OCI-LY1 (cell line): ENCODE measurements at regions not wholly inside any gene's neighbourhood (a gene's known extent, or its start where the extent isn't known, plus 50 kb on each side); places are given as distances from the start of the nearest gene placed in this dataset.

Source experiments
- H2AFZ ChIP-seq: fragments of 200-600 bp; sonication (generic), shearing (Covaris generic); 2 replicates; pipeline ENCODE4 v1.6.0; 2014; ENCODE audit warnings: antibody characterized with exemption, mild to moderate bottlenecking, low read length
- H3F3A ChIP-seq: fragments of 200-600 bp; sonication (generic), shearing (Covaris generic); 2 replicates; pipeline ENCODE4 v1.6.0; 2014; ENCODE audit warnings: mild to moderate bottlenecking, antibody characterized with exemption, low read length, moderate library complexity; ENCODE audit not compliant: insufficient read depth
- H3K27ac ChIP-seq: fragments of 200-600 bp; sonication (generic); 2 replicates; pipeline ENCODE4 v1.5.1; 2014; ENCODE audit warnings: low read length, mixed run types, mild to moderate bottlenecking, low read depth; ENCODE audit not compliant: poor library complexity, severe bottlenecking
- H3K27me3 ChIP-seq: fragments of 200-600 bp; sonication (generic); 2 replicates; pipeline ENCODE4 v1.6.0; 2014; ENCODE audit warnings: antibody characterized with exemption, mild to moderate bottlenecking, low read length, moderate library complexity; ENCODE audit not compliant: insufficient read depth
- H3K36me3 ChIP-seq: fragments of 200-600 bp; sonication (generic); 2 replicates; pipeline ENCODE4 v1.6.1; 2014; ENCODE audit warnings: mild to moderate bottlenecking, antibody characterized with exemption, low read length, moderate library complexity, mixed read lengths; ENCODE audit not compliant: insufficient read depth
- H3K4me1 ChIP-seq: fragments of 200-600 bp; sonication (generic); 2 replicates; pipeline ENCODE4 v1.5.1; 2014; ENCODE audit warnings: mild to moderate bottlenecking, low read length, moderate library complexity; ENCODE audit not compliant: insufficient read depth, severe bottlenecking
- H3K4me2 ChIP-seq: fragments of 200-600 bp; sonication (generic), shearing (Covaris generic); 2 replicates; pipeline ENCODE4 v1.6.1; 2014; ENCODE audit warnings: low read length
- H3K4me3 ChIP-seq: fragments of 200-600 bp; sonication (generic); 2 replicates; pipeline ENCODE4 v1.5.1; 2014; ENCODE audit warnings: low read length, low read depth, mild to moderate bottlenecking, mixed read lengths; ENCODE audit not compliant: poor library complexity, severe bottlenecking
- H3K79me2 ChIP-seq: fragments of 200-600 bp; shearing (Covaris generic); 2 replicates; pipeline ENCODE4 v1.6.1; 2016; ENCODE audit warnings: mixed run types, low read length, mixed read lengths; ENCODE audit not compliant: insufficient read depth
- H3K9ac ChIP-seq: fragments of 200-600 bp; sonication (generic), shearing (Covaris generic); 2 replicates; pipeline ENCODE4 v1.6.1; 2014; ENCODE audit warnings: mild to moderate bottlenecking, low read length, mixed read lengths
- H3K9me2 ChIP-seq: fragments of 200-600 bp; sonication (generic), shearing (Covaris generic); 2 replicates; pipeline ENCODE4 v1.6.1; 2014; ENCODE audit warnings: low read depth, mild to moderate bottlenecking, low read length, mixed read lengths
- H3K9me3 ChIP-seq: fragments of 200-600 bp; shearing (Covaris generic); 2 replicates; pipeline ENCODE4 v1.6.1; 2014; ENCODE audit warnings: low read length, mixed read lengths
- H4K20me1 ChIP-seq: fragments of 200-600 bp; sonication (generic), shearing (Covaris generic); 2 replicates; pipeline ENCODE4 v1.6.0; 2016; ENCODE audit warnings: mild to moderate bottlenecking, low read length; ENCODE audit not compliant: insufficient read depth
- EZH2 ChIP-seq: fragments of 200-600 bp; sonication (generic), shearing (Covaris generic); IDR thresholded peaks from 2 replicates; pipeline ENCODE4 v1.8.0; 2017; ENCODE audit warnings: borderline replicate concordance, mixed run types, mild to moderate bottlenecking, antibody characterized with exemption, low read length, moderate library complexity, mixed read lengths
- TF ChIP-seq, protein P1 (sequence below): fragments of 200-600 bp; sonication (generic), shearing (Covaris generic); IDR thresholded peaks from 2 replicates; pipeline ENCODE4 v1.5.1; 2017; ENCODE audit warnings: mild to moderate bottlenecking, antibody characterized with exemption, low read length, moderate library complexity, mixed read lengths

DNA sequence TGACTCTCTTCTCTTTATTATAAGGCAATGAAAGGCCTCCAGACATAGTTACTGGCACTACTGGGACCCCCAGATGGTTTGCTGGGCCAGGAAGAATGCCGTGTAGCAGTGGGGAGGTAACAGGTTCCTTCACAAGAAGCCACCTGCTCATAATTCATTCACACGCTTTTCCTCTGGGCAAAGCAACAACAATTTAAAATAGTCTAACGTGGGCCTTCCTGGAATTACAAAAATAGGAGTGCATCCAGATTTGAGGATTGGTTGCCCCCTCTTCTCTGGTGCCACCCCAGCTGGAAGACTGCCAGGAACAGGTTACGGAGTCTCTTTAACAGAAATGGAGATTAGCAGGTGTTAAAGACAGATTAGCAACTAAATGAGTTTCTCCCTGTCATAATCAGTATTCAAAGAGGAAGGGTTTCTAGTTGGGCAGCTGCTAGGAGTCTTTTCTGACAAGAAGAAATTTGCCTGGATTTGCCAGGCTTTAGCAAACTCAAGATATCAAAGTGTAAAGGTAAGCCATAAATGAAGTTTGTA lies 409.6 kb downstream of the NPIPA8 start:
- TF ChIP-seq, protein P1, sequence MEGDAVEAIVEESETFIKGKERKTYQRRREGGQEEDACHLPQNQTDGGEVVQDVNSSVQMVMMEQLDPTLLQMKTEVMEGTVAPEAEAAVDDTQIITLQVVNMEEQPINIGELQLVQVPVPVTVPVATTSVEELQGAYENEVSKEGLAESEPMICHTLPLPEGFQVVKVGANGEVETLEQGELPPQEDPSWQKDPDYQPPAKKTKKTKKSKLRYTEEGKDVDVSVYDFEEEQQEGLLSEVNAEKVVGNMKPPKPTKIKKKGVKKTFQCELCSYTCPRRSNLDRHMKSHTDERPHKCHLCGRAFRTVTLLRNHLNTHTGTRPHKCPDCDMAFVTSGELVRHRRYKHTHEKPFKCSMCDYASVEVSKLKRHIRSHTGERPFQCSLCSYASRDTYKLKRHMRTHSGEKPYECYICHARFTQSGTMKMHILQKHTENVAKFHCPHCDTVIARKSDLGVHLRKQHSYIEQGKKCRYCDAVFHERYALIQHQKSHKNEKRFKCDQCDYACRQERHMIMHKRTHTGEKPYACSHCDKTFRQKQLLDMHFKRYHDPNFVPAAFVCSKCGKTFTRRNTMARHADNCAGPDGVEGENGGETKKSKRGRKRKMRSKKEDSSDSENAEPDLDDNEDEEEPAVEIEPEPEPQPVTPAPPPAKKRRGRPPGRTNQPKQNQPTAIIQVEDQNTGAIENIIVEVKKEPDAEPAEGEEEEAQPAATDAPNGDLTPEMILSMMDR: no peak
- no peak for TF ChIP-seq EZH2
- H3K9me2 ChIP-seq: no peaks in the 10 kb centered on the region
- H3K4me2 ChIP-seq: no peak overlapping the region
- H2AFZ ChIP-seq: no peak overlapping the region
- no peaks in the 10 kb centered on the region for H3K27me3 ChIP-seq
- no peaks in the 10 kb centered on the region for H3K36me3 ChIP-seq
- no peaks in the 10 kb centered on the region for H3F3A ChIP-seq
- H3K4me3 ChIP-seq: no peak overlapping the region
- H3K4me1 ChIP-seq: no peaks in the 10 kb centered on the region
- no peak overlapping the region for H3K9ac ChIP-seq
- H4K20me1 ChIP-seq: no peaks in the 10 kb centered on the region
- H3K79me2 ChIP-seq: no peaks in the 10 kb centered on the region
- no peak overlapping the region for H3K27ac ChIP-seq
- no peaks in the 10 kb centered on the region for H3K9me3 ChIP-seq

DNA sequence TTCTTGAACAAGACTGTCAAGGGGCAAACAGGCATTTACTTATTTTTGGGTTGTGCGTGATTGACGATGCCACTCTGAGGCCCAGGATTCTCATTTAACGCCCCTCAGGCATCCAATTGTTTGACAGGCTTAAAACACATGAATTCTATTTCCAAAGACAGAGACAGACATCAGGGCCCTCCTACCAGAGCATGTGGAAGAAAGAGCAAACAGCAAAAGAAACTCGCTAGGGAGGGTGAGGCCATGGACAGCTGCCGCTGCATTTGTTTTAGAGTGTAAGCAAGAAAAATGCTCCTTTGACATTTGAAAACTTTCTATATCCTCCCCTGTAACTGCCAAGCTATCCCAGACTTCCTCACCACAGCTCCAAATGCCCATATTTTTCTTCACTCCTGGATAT lies 410.1 kb downstream of the NPIPA8 start:
- H3K4me2 ChIP-seq: no peak overlapping the region
- no peak overlapping the region for H3K27ac ChIP-seq
- H3K4me1 ChIP-seq: no peaks in the 10 kb centered on the region
- no peaks in the 10 kb centered on the region for H3K9me3 ChIP-seq
- no peak overlapping the region for H3K9ac ChIP-seq
- H2AFZ ChIP-seq: no peak overlapping the region
- H4K20me1 ChIP-seq: no peaks in the 10 kb centered on the region
- H3K36me3 ChIP-seq: no peaks in the 10 kb centered on the region
- H3F3A ChIP-seq: no peaks in the 10 kb centered on the region
- H3K27me3 ChIP-seq: no peaks in the 10 kb centered on the region
- H3K9me2 ChIP-seq: no peaks in the 10 kb centered on the region
- no peak overlapping the region for H3K4me3 ChIP-seq
- H3K79me2 ChIP-seq: no peaks in the 10 kb centered on the region
- no peak for TF ChIP-seq EZH2
- TF ChIP-seq, protein P1: no peak

DNA sequence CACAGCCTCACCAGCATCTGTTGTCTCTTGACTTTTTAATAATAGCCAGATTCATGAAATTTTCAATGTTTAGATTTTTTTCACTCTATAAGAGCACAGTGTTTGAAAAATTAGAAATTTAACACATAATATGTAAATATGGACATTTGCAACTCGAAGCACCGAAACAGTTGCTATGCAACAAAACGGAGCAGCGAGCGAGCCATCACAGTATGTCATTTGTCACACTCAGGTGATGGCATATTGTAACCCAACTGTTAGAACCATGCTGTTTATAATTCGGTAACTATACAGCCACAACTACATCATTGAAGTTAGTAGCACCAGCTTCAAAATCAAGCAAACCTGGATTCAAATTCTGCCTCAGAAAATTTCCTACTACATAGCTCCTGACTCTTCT lies 410.8 kb downstream of the NPIPA8 start:
- no peaks in the 10 kb centered on the region for H3K9me3 ChIP-seq
- H3K27ac ChIP-seq: no peak overlapping the region
- TF ChIP-seq EZH2: no peak
- TF ChIP-seq, protein P1: no peak
- H2AFZ ChIP-seq: no peak overlapping the region
- no peaks in the 10 kb centered on the region for H4K20me1 ChIP-seq
- no peaks in the 10 kb centered on the region for H3K79me2 ChIP-seq
- no peak overlapping the region for H3K4me3 ChIP-seq
- no peaks in the 10 kb centered on the region for H3K9me2 ChIP-seq
- no peak overlapping the region for H3K4me2 ChIP-seq
- no peak overlapping the region for H3K9ac ChIP-seq
- H3K4me1 ChIP-seq: no peaks in the 10 kb centered on the region
- no peaks in the 10 kb centered on the region for H3K36me3 ChIP-seq
- no peaks in the 10 kb centered on the region for H3K27me3 ChIP-seq
- no peaks in the 10 kb centered on the region for H3F3A ChIP-seq
